Natural killer cell treated with Interleukin-12 subunit alpha and Interleukin-12 subunit beta and Interleukin-15 and Interleukin-18, amount 100 ng/mL, for 72 hours (primary cell): ENCODE measurements at regions not wholly inside any gene's neighbourhood (a gene's known extent, or its start where the extent isn't known, plus 50 kb on each side); places are given as distances from the start of the nearest gene placed in this dataset.

Source experiments
- ATAC-seq, 2 donors: fragments of 150-1000 bp; cut with Tn5 transposase in 1 of 2; sonication (Bioruptor Pico), chemical (Tn5 transposase) in 1 of 2; 2 replicates each; pipeline ENCODE4 v1.10.0; 2021
- DNase-seq: peaks from one replicate; pipeline ENCODE4 v3.0.0; 2022; ENCODE audit warnings: low spot score
- H3K27ac Mint-ChIP-seq, 2 donors: 1 replicate in 1 of 2; 2 replicates in 1 of 2; pipeline ENCODE4 v1.8.0; 2022; ENCODE audit warnings: mixed read lengths in 2 of 2, mild to moderate bottlenecking in 1 of 2, moderate library complexity in 1 of 2
- H3K27me3 Mint-ChIP-seq, 2 donors: 1 replicate in 1 of 2; 2 replicates in 1 of 2; pipeline ENCODE4 v1.8.0; 2022; ENCODE audit warnings: mixed read lengths in 2 of 2
- H3K36me3 Mint-ChIP-seq: one replicate; pipeline ENCODE4 v1.8.0; 2022; ENCODE audit warnings: mixed read lengths
- H3K4me1 Mint-ChIP-seq, 2 donors: 1 replicate in 1 of 2; 2 replicates in 1 of 2; pipeline ENCODE4 v1.8.0; 2022; ENCODE audit warnings: low read depth in 2 of 2, mixed read lengths in 2 of 2, mild to moderate bottlenecking in 1 of 2
- H3K4me3 Mint-ChIP-seq: one replicate; pipeline ENCODE4 v1.8.0; 2022; ENCODE audit warnings: mixed read lengths
- H3K9me3 Mint-ChIP-seq: 2 replicates; pipeline ENCODE4 v1.8.0; 2022; ENCODE audit warnings: mixed read lengths

- no peak for DNase-seq
- H3K27me3 Mint-ChIP-seq, result peaks cover 3 to 22% of the 10 kb centered on the region in 2 donors
- no peak for ATAC-seq
- peaks cover 3% of the 10 kb centered on the region for H3K9me3 Mint-ChIP-seq
- H3K4me1 Mint-ChIP-seq, result no peaks in the 10 kb centered on the region
- H3K4me3 Mint-ChIP-seq, result no peak overlapping the region
- H3K36me3 Mint-ChIP-seq, result no peaks in the 10 kb centered on the region
- no peak overlapping the region for H3K27ac Mint-ChIP-seq
Observed at GRCh38 chr17:55668312-55668920, 54.2 kb downstream of the TMEM100 start.

- H3K27me3 Mint-ChIP-seq, result peaks cover 3 to 29% of the 10 kb centered on the region in 2 donors
- H3K4me3 Mint-ChIP-seq, result no peak overlapping the region
- no peak for ATAC-seq
- no peaks in the 10 kb centered on the region for H3K9me3 Mint-ChIP-seq
- H3K4me1 Mint-ChIP-seq, result no peaks in the 10 kb centered on the region
- DNase-seq, result no peak
- H3K36me3 Mint-ChIP-seq, result no peaks in the 10 kb centered on the region
- no peak overlapping the region for H3K27ac Mint-ChIP-seq
Observed at GRCh38 chr17:55666806-55667205, 55.9 kb downstream of the TMEM100 start.

DNA sequence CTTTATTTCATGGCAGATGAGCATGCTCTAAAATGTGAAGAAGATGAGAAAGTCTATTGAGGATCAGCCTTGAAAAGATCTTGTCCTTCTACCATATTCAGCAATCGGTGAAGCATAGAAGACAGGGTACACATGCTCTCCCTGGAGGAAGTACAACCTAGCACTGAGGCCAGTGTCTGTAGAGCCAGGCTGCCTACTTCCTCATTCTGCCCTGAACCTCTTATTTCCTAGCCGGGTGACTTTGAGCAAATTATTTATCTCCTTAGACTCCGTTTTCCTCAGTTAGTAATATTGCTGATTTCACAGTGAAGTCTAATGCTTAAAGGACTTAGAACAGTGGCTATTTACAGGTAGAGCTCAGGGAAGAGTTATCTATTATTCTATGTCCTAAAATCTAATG is 58.4 kb downstream of the TMEM100 start:
- H3K36me3 Mint-ChIP-seq, result no peaks in the 10 kb centered on the region
- H3K9me3 Mint-ChIP-seq, result no peaks in the 10 kb centered on the region
- H3K27ac Mint-ChIP-seq, result no peak overlapping the region
- no peak for ATAC-seq
- H3K4me3 Mint-ChIP-seq, result no peak overlapping the region
- H3K4me1 Mint-ChIP-seq, result no peaks in the 10 kb centered on the region
- no peak for DNase-seq
- H3K27me3 Mint-ChIP-seq, result peaks cover 2 to 25% of the 10 kb centered on the region in 2 donors

DNA sequence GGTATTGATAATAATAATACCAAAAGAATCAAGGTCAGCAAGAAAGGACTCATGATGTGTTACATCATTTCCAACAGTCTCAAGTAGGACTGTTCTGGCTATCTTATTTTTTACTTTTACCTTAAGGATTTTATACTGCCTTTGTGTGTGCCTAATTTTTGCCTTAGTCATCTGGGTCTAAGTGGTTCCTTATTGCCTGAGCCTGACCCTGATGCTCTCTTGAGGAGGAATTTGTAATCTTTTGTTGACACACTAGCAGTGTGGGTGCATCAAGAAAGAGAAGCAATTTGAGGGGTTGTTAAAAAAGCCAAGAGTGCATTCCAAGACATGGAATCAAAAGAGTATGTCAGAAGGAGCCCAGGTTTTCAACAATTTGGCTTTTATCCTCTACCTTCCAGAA is 59.3 kb downstream of the TMEM100 start:
- Mint-ChIP-seq H3K9me3 (no peaks in the 10 kb centered on the region), H3K27me3 (peaks cover 0 to 21% of the 10 kb centered on the region in 2 donors), H3K27ac (no peak overlapping the region), H3K36me3 (no peaks in the 10 kb centered on the region), H3K4me3 (no peak overlapping the region), H3K4me1 (no peaks in the 10 kb centered on the region)
- no peak for ATAC-seq
- DNase-seq, result no peak

GRCh38 chr17:55661963-55662834 is 60.5 kb downstream of the TMEM100 start:
- no peak overlapping the region for H3K4me3 Mint-ChIP-seq
- peaks cover 2 to 26% of the 10 kb centered on the region in 2 donors for H3K27me3 Mint-ChIP-seq
- ATAC-seq, result no peak
- no peak for DNase-seq
- H3K27ac Mint-ChIP-seq, result no peak overlapping the region
- H3K36me3 Mint-ChIP-seq, result no peaks in the 10 kb centered on the region
- no peaks in the 10 kb centered on the region for H3K4me1 Mint-ChIP-seq
- no peaks in the 10 kb centered on the region for H3K9me3 Mint-ChIP-seq

DNA sequence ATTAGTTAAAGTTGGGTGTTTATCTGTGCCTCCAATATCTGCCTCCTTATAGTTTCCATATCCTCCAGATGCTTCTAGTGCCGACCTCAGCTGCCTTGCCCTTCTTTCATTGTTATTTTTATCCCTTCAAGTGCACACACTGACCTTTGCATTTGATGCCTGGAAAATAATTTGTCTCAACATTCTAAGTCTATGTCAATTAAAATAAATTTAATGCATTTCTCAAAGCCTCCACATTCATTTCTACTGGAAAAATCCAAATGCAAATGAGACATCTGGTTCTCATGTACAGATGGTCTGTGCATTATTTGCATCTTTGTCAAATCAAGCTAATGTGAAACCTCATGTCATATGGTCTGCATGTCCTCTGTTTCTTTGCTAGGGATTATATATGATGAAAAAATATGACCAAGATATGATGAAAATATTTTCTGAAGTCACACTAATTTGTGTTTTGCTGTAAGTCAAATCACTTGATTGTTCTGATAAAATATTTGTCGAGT is 61.4 kb downstream of the TMEM100 start:
- ATAC-seq, result no peak
- no peak for DNase-seq
- Mint-ChIP-seq H3K9me3 (no peaks in the 10 kb centered on the region), H3K4me3 (no peak overlapping the region), H3K27ac (no peak overlapping the region), H3K4me1 (no peaks in the 10 kb centered on the region), H3K36me3 (no peaks in the 10 kb centered on the region), H3K27me3 (peaks cover 2 to 26% of the 10 kb centered on the region in 2 donors)

DNA sequence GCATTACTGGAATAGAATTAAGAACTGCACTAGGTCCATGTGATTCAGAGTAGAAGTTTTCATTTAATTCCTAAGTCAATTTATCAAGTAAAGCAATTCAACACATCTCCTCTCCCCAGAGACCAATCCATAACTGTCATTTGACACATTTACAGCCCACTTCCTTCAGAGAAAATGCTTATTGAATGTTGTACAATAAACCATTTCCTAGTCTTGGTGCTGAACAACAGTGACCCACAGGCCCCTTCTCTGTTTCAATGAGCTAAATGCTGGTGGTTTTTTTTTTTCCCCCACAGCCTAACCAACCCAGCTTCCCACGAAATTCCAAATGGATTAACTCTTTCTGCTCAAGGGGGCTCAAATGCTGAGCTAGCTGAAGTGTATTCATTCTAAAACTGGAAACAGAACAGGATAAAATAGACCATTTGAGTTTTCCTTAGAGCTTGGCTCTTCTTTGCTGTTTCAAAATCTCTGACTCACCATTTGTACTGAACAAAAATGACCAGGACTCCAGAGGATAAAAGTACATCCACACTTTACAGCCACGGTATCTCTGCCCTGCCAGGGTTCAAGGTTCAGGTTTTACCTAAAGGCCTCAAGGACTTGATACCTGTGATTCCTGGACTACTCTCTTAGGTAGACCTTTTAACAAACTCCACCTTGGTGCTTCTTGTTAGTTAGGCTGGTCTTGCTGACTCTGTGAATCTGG is 62.3 kb downstream of the TMEM100 start:
- no peak overlapping the region for H3K27ac Mint-ChIP-seq
- no peak overlapping the region for H3K4me3 Mint-ChIP-seq
- peaks cover 2 to 30% of the 10 kb centered on the region in 2 donors for H3K27me3 Mint-ChIP-seq
- no peaks in the 10 kb centered on the region for H3K36me3 Mint-ChIP-seq
- no peaks in the 10 kb centered on the region for H3K9me3 Mint-ChIP-seq
- ATAC-seq (no peak), DNase-seq (no peak)
- no peaks in the 10 kb centered on the region for H3K4me1 Mint-ChIP-seq

DNA sequence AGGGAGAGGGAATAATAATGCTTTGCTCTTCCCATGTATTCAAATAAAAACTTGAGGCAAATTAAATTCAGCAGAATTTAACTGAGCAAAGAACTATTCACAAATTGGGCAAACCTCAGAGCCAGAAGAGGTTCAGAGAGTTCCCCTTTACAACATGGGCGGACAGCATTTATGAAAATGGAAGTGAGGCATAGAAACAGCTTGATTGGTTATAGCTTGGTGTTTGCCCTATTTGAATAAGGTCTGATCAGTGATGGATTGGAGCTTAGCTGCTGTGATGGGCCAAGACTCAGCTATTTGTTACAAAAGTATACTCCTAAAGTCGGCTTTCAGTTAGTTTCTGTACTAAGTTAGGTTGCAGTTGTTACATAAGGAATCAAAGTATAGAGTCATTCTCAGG is 63.0 kb downstream of the TMEM100 start:
- no peak for ATAC-seq
- Mint-ChIP-seq H3K36me3 (no peaks in the 10 kb centered on the region), H3K27me3 (peaks cover 2 to 29% of the 10 kb centered on the region in 2 donors), H3K4me1 (no peaks in the 10 kb centered on the region), H3K27ac (no peak overlapping the region), H3K4me3 (no peak overlapping the region), H3K9me3 (no peaks in the 10 kb centered on the region)
- no peak for DNase-seq

DNA sequence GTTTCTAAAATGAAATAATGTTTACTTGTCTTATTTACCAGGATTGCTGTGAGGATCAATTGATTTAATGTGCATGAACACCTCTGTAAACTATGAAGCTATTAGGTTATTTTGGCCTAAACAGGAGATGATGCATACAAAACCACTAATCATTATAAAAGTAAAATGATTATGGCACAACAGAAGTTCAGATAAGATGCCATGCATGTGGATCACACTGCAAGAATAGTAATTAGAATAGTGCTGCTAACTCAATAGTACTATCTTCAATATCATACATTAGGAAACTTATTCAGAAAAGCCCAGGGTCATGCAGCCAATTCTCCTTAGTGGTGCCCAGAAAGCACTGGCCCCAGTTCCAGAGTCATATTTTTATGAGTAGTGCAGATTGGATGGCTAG is 66.9 kb downstream of the TMEM100 start:
- Mint-ChIP-seq H3K9me3 (no peaks in the 10 kb centered on the region), H3K4me3 (no peak overlapping the region), H3K27ac (no peak overlapping the region), H3K4me1 (no peaks in the 10 kb centered on the region), H3K27me3 (peaks cover 2 to 24% of the 10 kb centered on the region in 2 donors), H3K36me3 (no peaks in the 10 kb centered on the region)
- ATAC-seq, result no peak
- DNase-seq, result no peak

DNA sequence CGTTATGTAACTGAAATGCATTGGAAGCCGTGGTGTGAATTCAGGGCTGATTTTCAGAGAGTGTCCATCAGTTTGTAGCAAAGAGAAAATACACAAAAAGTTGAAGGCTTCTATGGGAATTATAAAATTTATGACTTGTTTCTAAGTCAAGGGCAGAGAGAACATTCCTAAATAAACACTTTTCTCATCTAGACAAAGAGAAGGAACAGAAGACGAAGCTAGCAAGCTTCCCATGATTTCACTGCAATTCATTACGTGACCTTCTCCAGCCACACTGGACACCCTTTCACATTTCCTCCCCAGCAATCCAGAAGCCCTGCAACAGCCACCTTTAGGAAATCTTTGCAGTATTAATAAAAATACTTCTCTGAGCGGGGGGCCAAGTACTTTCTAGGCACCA is 67.8 kb downstream of the TMEM100 start:
- Mint-ChIP-seq H3K4me1 (no peaks in the 10 kb centered on the region), H3K27me3 (peaks cover 2 to 34% of the 10 kb centered on the region in 2 donors), H3K9me3 (no peaks in the 10 kb centered on the region), H3K4me3 (no peak overlapping the region), H3K27ac (no peak overlapping the region), H3K36me3 (no peaks in the 10 kb centered on the region)
- no peak for ATAC-seq
- no peak for DNase-seq

GRCh38 chr17:55654022-55654421 is 68.6 kb downstream of the TMEM100 start:
- Mint-ChIP-seq H3K27me3 (peaks cover 5 to 39% of the 10 kb centered on the region in 2 donors), H3K4me3 (no peak overlapping the region), H3K36me3 (no peaks in the 10 kb centered on the region), H3K27ac (no peak overlapping the region), H3K9me3 (no peaks in the 10 kb centered on the region), H3K4me1 (no peaks in the 10 kb centered on the region)
- DNase-seq (no peak), ATAC-seq (no peak)

DNA sequence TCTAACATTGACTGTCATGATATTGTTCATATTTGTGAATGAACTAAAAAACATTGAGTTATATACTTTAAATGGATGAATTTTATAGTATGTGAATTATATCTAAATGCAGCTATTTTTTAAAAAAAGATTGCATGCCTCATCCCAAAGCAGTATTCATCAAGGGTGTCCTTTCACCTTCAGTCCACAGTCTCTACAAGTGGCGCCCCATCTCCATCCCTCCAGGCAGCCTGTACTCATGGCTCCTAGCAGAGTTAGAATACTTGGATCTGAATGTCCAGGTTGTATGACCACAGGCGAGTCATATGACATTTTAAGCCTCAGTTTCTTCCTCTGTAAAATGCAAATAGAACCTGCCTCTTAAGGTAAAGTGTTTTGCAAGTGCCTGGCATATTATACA is 69.8 kb downstream of the TMEM100 start:
- H3K4me3 Mint-ChIP-seq, result no peak overlapping the region
- ATAC-seq (no peak), DNase-seq (no peak)
- H3K36me3 Mint-ChIP-seq, result no peaks in the 10 kb centered on the region
- H3K27me3 Mint-ChIP-seq, result peaks cover 6 to 35% of the 10 kb centered on the region in 2 donors
- H3K27ac Mint-ChIP-seq, result no peak overlapping the region
- H3K4me1 Mint-ChIP-seq, result no peaks in the 10 kb centered on the region
- H3K9me3 Mint-ChIP-seq, result no peaks in the 10 kb centered on the region

DNA sequence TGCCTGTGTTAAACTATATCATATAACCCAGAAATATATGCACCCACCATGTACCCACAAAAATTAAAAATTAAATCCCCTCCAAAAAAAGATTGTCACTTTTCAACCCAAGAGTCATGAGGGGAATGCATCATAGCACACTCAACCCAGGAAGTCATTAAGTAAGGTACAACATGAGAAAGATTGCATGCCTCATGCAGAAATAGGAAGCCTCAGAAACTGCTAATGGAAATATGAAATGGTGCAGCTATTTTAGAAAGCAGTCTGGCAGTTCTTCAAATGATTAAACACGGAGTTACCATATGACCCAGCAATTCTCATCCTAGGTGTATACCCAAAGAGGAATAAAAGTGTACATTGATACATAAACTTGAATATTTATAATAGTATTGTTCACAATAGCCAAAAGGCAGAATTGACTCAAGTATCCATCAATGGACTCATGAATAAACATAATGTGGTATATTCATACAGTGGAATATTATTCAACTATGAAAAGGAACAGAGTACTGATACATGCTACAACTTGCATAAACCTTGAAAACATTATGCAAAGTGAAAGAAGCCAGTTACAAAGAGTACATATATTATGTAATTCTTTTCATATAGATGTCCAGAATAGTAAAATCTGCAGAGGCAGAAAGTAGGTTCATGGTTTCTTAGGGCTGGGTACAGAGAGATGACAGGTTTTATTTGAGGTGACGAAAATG is 70.4 kb downstream of the TMEM100 start:
- Mint-ChIP-seq H3K27ac (no peak overlapping the region), H3K36me3 (no peaks in the 10 kb centered on the region)

More for the DNA sequence above, 70.4 kb downstream of the TMEM100 start:
- DNase-seq (no peak), ATAC-seq (no peak)
- H3K4me1 Mint-ChIP-seq, result no peaks in the 10 kb centered on the region
- no peaks in the 10 kb centered on the region for H3K9me3 Mint-ChIP-seq
- H3K27me3 Mint-ChIP-seq, result peaks cover 8 to 39% of the 10 kb centered on the region in 2 donors
- H3K4me3 Mint-ChIP-seq, result no peak overlapping the region
